ENCODE measurements at regions not wholly inside any gene's neighbourhood (a gene's known extent, or its start where the extent isn't known, plus 50 kb on each side); places are given as distances from the start of the nearest gene placed in this dataset.

GRCh38 chr13:112168761-112169160, 101.8 kb downstream of the SOX1 start:
- no peaks in the 10 kb centered on the region for H3K9me2 ChIP-seq (ENCODE audit: insufficient read depth)
- peaks cover 94% of the 10 kb centered on the region for H3K27me3 ChIP-seq (ENCODE audit: insufficient read depth, low read depth)
- no peak for DNase-seq
- no peak overlapping the region for H3K4me3 ChIP-seq
- no peaks in the 10 kb centered on the region for H3F3A ChIP-seq (ENCODE audit: insufficient read depth, low read depth)
- BruUV-seq (replicated peaks): no TSS peak
- ChIA-PET CTCF (no interaction called here), POLR2A (ENCODE audit: unreplicated experiment) (no interaction called here)
- H2AFZ ChIP-seq: no peak overlapping the region
- no peaks in the 10 kb centered on the region for H3K79me2 ChIP-seq (ENCODE audit: low read depth)
- intact Hi-C loops (cut with micrococcal nuclease; ENCODE audit: unreplicated experiment): no loop called here
- no peaks in the 10 kb centered on the region for H3K9me3 ChIP-seq (ENCODE audit: insufficient read depth, low read depth)
- no peak overlapping the region for H3K4me2 ChIP-seq
- no peaks in the 10 kb centered on the region for H3K36me3 ChIP-seq (ENCODE audit: low read depth)
- H3K4me1 ChIP-seq (replicated peaks; ENCODE audit: insufficient read depth): no peaks in the 10 kb centered on the region
- no peak overlapping the region for H3K27ac ChIP-seq
- H4K20me1 ChIP-seq (ENCODE audit: insufficient read depth): no peaks in the 10 kb centered on the region
- TF ChIP-seq EZH2 (IDR thresholded peaks at IDR 0.05; ENCODE audit: low read depth): no peak
- TF ChIP-seq CTCF (conservative IDR thresholded peaks at IDR 0.05): no peak

GRCh38 chr13:112169941-112170822, 103.2 kb downstream of the SOX1 start:
- Histone ChIP-seq H3K27ac (no peak overlapping the region), H3K4me3 (no peak overlapping the region), H3K9me3 (ENCODE audit: insufficient read depth, low read depth) (no peaks in the 10 kb centered on the region), H2AFZ (no peak overlapping the region), H3K9me2 (ENCODE audit: insufficient read depth) (no peaks in the 10 kb centered on the region), H3K4me2 (no peak overlapping the region), H3K36me3 (ENCODE audit: low read depth) (no peaks in the 10 kb centered on the region), H4K20me1 (ENCODE audit: insufficient read depth) (no peaks in the 10 kb centered on the region), H3F3A (ENCODE audit: insufficient read depth, low read depth) (no peaks in the 10 kb centered on the region), H3K27me3 (ENCODE audit: insufficient read depth, low read depth) (peaks cover 100% of the 10 kb centered on the region), H3K79me2 (ENCODE audit: low read depth) (no peaks in the 10 kb centered on the region), H3K4me1 (replicated peaks; ENCODE audit: insufficient read depth) (no peaks in the 10 kb centered on the region)
- intact Hi-C loops (cut with micrococcal nuclease; ENCODE audit: unreplicated experiment): no loop called here
- DNase-seq: no peak
- ChIA-PET CTCF (no interaction called here), POLR2A (ENCODE audit: unreplicated experiment) (no interaction called here)
- BruUV-seq (replicated peaks): no TSS peak
- TF ChIP-seq EZH2 (IDR thresholded peaks at IDR 0.05; ENCODE audit: low read depth): no peak
- TF ChIP-seq CTCF (conservative IDR thresholded peaks at IDR 0.05): no peak

- no peak overlapping the region for H2AFZ ChIP-seq
- no peak for DNase-seq
- POLR2A ChIA-PET (ENCODE audit: unreplicated experiment): no interaction called here
Observed at GRCh38 chr13:112170823-112171569, 104.0 kb downstream of the SOX1 start.

More at GRCh38 chr13:112170823-112171569, 104.0 kb downstream of the SOX1 start:
- H3K79me2 ChIP-seq (ENCODE audit: low read depth): no peaks in the 10 kb centered on the region
- no peak for TF ChIP-seq EZH2 (IDR thresholded peaks at IDR 0.05; ENCODE audit: low read depth)
- no peak for TF ChIP-seq CTCF (conservative IDR thresholded peaks at IDR 0.05)
- H3K36me3 ChIP-seq (ENCODE audit: low read depth): no peaks in the 10 kb centered on the region
- H4K20me1 ChIP-seq (ENCODE audit: insufficient read depth): no peaks in the 10 kb centered on the region
- H3K4me3 ChIP-seq: no peak overlapping the region
- peaks cover 100% of the 10 kb centered on the region for H3K27me3 ChIP-seq (ENCODE audit: insufficient read depth, low read depth)
- no peak overlapping the region for H3K4me2 ChIP-seq
- no TSS peak for BruUV-seq (replicated peaks)
- H3K9me2 ChIP-seq (ENCODE audit: insufficient read depth): no peaks in the 10 kb centered on the region
- no peaks in the 10 kb centered on the region for H3K9me3 ChIP-seq (ENCODE audit: insufficient read depth, low read depth)
- intact Hi-C loops (cut with micrococcal nuclease; ENCODE audit: unreplicated experiment): no loop called here
- H3F3A ChIP-seq (ENCODE audit: insufficient read depth, low read depth): no peaks in the 10 kb centered on the region
- H3K27ac ChIP-seq: no peak overlapping the region
- H3K4me1 ChIP-seq (replicated peaks; ENCODE audit: insufficient read depth): no peaks in the 10 kb centered on the region
- CTCF ChIA-PET: no interaction called here

All from PC-9 (cell line).